ENCODE measurements at regions not wholly inside any gene's neighbourhood (a gene's known extent, or its start where the extent isn't known, plus 50 kb on each side); places are given as distances from the start of the nearest gene placed in this dataset.

- Histone ChIP-seq H3K9me3 (ENCODE audit: control insufficient read depth, insufficient read depth, low read depth, low read length) (no peaks in the 10 kb centered on the region), H3K4me3 (ENCODE audit: low read depth in 2 of 2, low read length in 2 of 2) (no peak overlapping the region), H3K4me1 (ENCODE audit: control insufficient read depth, insufficient read depth, low read length) (no peaks in the 10 kb centered on the region), H3K27ac (ENCODE audit: low read length) (no peak overlapping the region), H3K36me3 (ENCODE audit: control insufficient read depth, insufficient read depth, low read length) (no peaks in the 10 kb centered on the region), H3K27me3 (ENCODE audit: control insufficient read depth, insufficient read depth, low read length) (peaks cover 23% of the 10 kb centered on the region)
- no peak for TF ChIP-seq REST (IDR thresholded peaks at IDR 0.05; ENCODE audit: insufficient read depth in 1 of 2, low read depth in 2 of 2, low read length in 1 of 2)
- no peak for TF ChIP-seq POLR2AphosphoS5 (IDR thresholded peaks at IDR 0.05; ENCODE audit: low read depth, low read length)
- TF ChIP-seq TCF7L2 (IDR thresholded peaks at IDR 0.05; ENCODE audit: low read depth, low read length): no peak
- TF ChIP-seq SIN3A (IDR thresholded peaks at IDR 0.05; ENCODE audit: borderline replicate concordance, insufficient read depth, low read depth, low read length): no peak
- no peak for TF ChIP-seq CTCF (IDR thresholded peaks at IDR 0.05)
- ATAC-seq (no peak), DNase-seq (ENCODE audit: low read depth, low spot score) (no peak)
- ChIA-PET CTCF (no interaction called here), POLR2A (no interaction called here)
- BruUV-seq (replicated peaks): no TSS peak
- intact Hi-C loops (cut with micrococcal nuclease; ENCODE audit: unreplicated experiment): no loop called here
- in situ Hi-C loops (cut with HindIII; ENCODE audit: low pct_unique_long_range_greater_than_20kb, low sequenced_read_pairs): no loop called here
These were observed 229.7 kb upstream of the RPL38 start for GRCh38 chr17:73973586-73974409.

- no peak for TF ChIP-seq REST (IDR thresholded peaks at IDR 0.05; ENCODE audit: insufficient read depth in 1 of 2, low read depth in 2 of 2, low read length in 1 of 2)
- TF ChIP-seq TCF7L2 (IDR thresholded peaks at IDR 0.05; ENCODE audit: low read depth, low read length): no peak
- TF ChIP-seq POLR2AphosphoS5 (IDR thresholded peaks at IDR 0.05; ENCODE audit: low read depth, low read length): no peak
- no peak for TF ChIP-seq SIN3A (IDR thresholded peaks at IDR 0.05; ENCODE audit: borderline replicate concordance, insufficient read depth, low read depth, low read length)
- in situ Hi-C loops (cut with HindIII; ENCODE audit: low pct_unique_long_range_greater_than_20kb, low sequenced_read_pairs): no loop called here
- no peak overlapping the region for H3K27ac ChIP-seq (ENCODE audit: low read length)
- H3K36me3 ChIP-seq (ENCODE audit: control insufficient read depth, insufficient read depth, low read length): no peaks in the 10 kb centered on the region
- H3K4me1 ChIP-seq (ENCODE audit: control insufficient read depth, insufficient read depth, low read length): no peaks in the 10 kb centered on the region
- ATAC-seq (no peak), DNase-seq (ENCODE audit: low read depth, low spot score) (no peak)
- CTCF ChIA-PET: no interaction called here
- H3K4me3 ChIP-seq (ENCODE audit: low read depth in 2 of 2, low read length in 2 of 2): no peak overlapping the region
- intact Hi-C loops (cut with micrococcal nuclease; ENCODE audit: unreplicated experiment): no loop called here
- no TSS peak for BruUV-seq (replicated peaks)
- POLR2A ChIA-PET: no interaction called here
- H3K27me3 ChIP-seq (ENCODE audit: control insufficient read depth, insufficient read depth, low read length): peaks cover 16% of the 10 kb centered on the region
- H3K9me3 ChIP-seq (ENCODE audit: control insufficient read depth, insufficient read depth, low read depth, low read length): no peaks in the 10 kb centered on the region
These were observed 228.9 kb upstream of the RPL38 start for GRCh38 chr17:73974536-73974935.

Measured in Panc1 (cell line).